Cardiac muscle cell (in vitro differentiated cells and primary cell): ENCODE measurements at regions not wholly inside any gene's neighbourhood (a gene's known extent, or its start where the extent isn't known, plus 50 kb on each side); places are given as distances from the start of the nearest gene placed in this dataset.

ENCODE experiments used
- DNase-seq, 2 donors: peaks; one replicate each; pipeline versions ENCODE4 v3.0.0 to v3.0.0-alpha.2; 2010 to 2017; ENCODE audit warnings: low read depth in 1 of 2, low spot score in 1 of 2
- H3K27ac ChIP-seq: fragments of 200-600 bp; sonication (generic); 2 replicates; pipeline ENCODE4 v1.5.1; 2016
- H3K27me3 ChIP-seq: fragments of 200-600 bp; sonication (generic); 2 replicates; pipeline ENCODE4 v1.6.0; 2016; ENCODE audit warnings: control low read depth
- H3K36me3 ChIP-seq: fragments of 200-600 bp; sonication (generic); 2 replicates; pipeline ENCODE4 v1.5.1; 2016; ENCODE audit warnings: control low read depth
- H3K4me1 ChIP-seq: fragments of 200-600 bp; sonication (generic); 2 replicates; pipeline ENCODE4 v1.8.1; 2017; ENCODE audit warnings: low read depth, mild to moderate bottlenecking, mixed run types
- H3K4me3 ChIP-seq: fragments of 200-600 bp; sonication (generic); 2 replicates; pipeline ENCODE4 v1.5.1; 2016; ENCODE audit warnings: mild to moderate bottlenecking
- H3K9me3 ChIP-seq: fragments of 200-600 bp; sonication (generic); 2 replicates; pipeline ENCODE4 v1.5.1; 2017; ENCODE audit warnings: low read depth, mild to moderate bottlenecking, control low read depth
- CTCF ChIP-seq: IDR thresholded peaks from 2 replicates; pipeline ENCODE4 v1.5.1; 2012; ENCODE audit warnings: low read depth, mild to moderate bottlenecking, low read length

GRCh38 chr21:32155226-32155625 lies 123.6 kb downstream of the MIS18A start:
- H3K27me3 ChIP-seq, result no peaks in the 10 kb centered on the region

GRCh38 chr21:32147041-32147440 lies 131.8 kb downstream of the MIS18A start:
- H3K27ac ChIP-seq, result no peak overlapping the region
- no peak for DNase-seq
- H3K4me3 ChIP-seq, result no peak overlapping the region
- no peaks in the 10 kb centered on the region for H3K27me3 ChIP-seq
- H3K9me3 ChIP-seq, result no peaks in the 10 kb centered on the region
- no peak for TF ChIP-seq CTCF
- H3K36me3 ChIP-seq, result no peaks in the 10 kb centered on the region
- H3K4me1 ChIP-seq, result peaks cover 10% of the 10 kb centered on the region

More at GRCh38 chr21:32155226-32155625, 123.6 kb downstream of the MIS18A start:
- no peaks in the 10 kb centered on the region for H3K9me3 ChIP-seq
- DNase-seq, result no peak
- H3K4me1 ChIP-seq, result no peaks in the 10 kb centered on the region
- no peaks in the 10 kb centered on the region for H3K36me3 ChIP-seq
- no peak overlapping the region for H3K4me3 ChIP-seq
- no peak overlapping the region for H3K27ac ChIP-seq
- TF ChIP-seq CTCF, result no peak

- H3K9me3 ChIP-seq, result no peaks in the 10 kb centered on the region
- H3K4me1 ChIP-seq, result peaks cover 10% of the 10 kb centered on the region
- no peak overlapping the region for H3K4me3 ChIP-seq
- DNase-seq, result no peak
- H3K36me3 ChIP-seq, result no peaks in the 10 kb centered on the region
- H3K27ac ChIP-seq, result no peak overlapping the region
- TF ChIP-seq CTCF, result no peak
- no peaks in the 10 kb centered on the region for H3K27me3 ChIP-seq
These were observed 134.0 kb downstream of the MIS18A start for GRCh38 chr21:32144851-32145250.

GRCh38 chr21:32143241-32143939 lies 135.5 kb downstream of the MIS18A start:
- H3K4me1 ChIP-seq, result peaks cover 10% of the 10 kb centered on the region
- no peaks in the 10 kb centered on the region for H3K36me3 ChIP-seq
- H3K27me3 ChIP-seq, result no peaks in the 10 kb centered on the region
- peak overlapping the region; percentile 43 for H3K27ac ChIP-seq
- DNase-seq, result no peak
- H3K4me3 ChIP-seq, result no peak overlapping the region
- TF ChIP-seq CTCF, result no peak
- no peaks in the 10 kb centered on the region for H3K9me3 ChIP-seq

GRCh38 chr21:32141318-32141633 lies 137.6 kb downstream of the MIS18A start:
- H3K4me3 ChIP-seq, result no peak overlapping the region
- no peaks in the 10 kb centered on the region for H3K36me3 ChIP-seq
- no peaks in the 10 kb centered on the region for H3K27me3 ChIP-seq
- no peak for TF ChIP-seq CTCF
- H3K27ac ChIP-seq, result no peak overlapping the region
- H3K4me1 ChIP-seq, result peaks cover 10% of the 10 kb centered on the region
- DNase-seq, result no peak
- H3K9me3 ChIP-seq, result no peaks in the 10 kb centered on the region
